HG02642 (cell line): ENCODE measurements at regions not wholly inside any gene's neighbourhood (a gene's known extent, or its start where the extent isn't known, plus 50 kb on each side); places are given as distances from the start of the nearest gene placed in this dataset.
A peak's percentile ranks its signal among the peaks of the same experiment; 100 is the strongest.
"Not testable (repeated sequence)": the region's sequence is repeated elsewhere in the genome, so short reads cannot be mapped to it uniquely, and the experiment has no call there.

ENCODE experiments used
- ATAC-seq: cut with Tn5 transposase; IDR thresholded peaks from one replicate; pipeline ENCODE4 v1.9.1; 2021; ENCODE audit warnings: mild to moderate bottlenecking; ENCODE audit not compliant: unreplicated experiment, poor library complexity

- peak; percentile 60 for ATAC-seq
Observed at GRCh38 chr13:50370303-50370950, 355.2 kb downstream of the KCNRG start.

- no peak for ATAC-seq
Observed at GRCh38 chr13:50374517-50374916, 359.3 kb downstream of the KCNRG start.

- no peak for ATAC-seq
Observed at GRCh38 chr13:50375792-50376191, 360.5 kb downstream of the KCNRG start.

GRCh38 chr13:50376895-50377575 lies 361.8 kb downstream of the KCNRG start:
- ATAC-seq = no peak

GRCh38 chr13:50377726-50378270 lies 362.6 kb downstream of the KCNRG start:
- no peak for ATAC-seq

GRCh38 chr13:50378509-50379044 lies 363.3 kb downstream of the KCNRG start:
- no peak for ATAC-seq

GRCh38 chr13:50379584-50379983 lies 364.3 kb downstream of the KCNRG start:
- no peak for ATAC-seq

GRCh38 chr13:50380905-50381304 lies 365.7 kb downstream of the KCNRG start:
- ATAC-seq = no peak

GRCh38 chr13:50382511-50382910 lies 367.3 kb downstream of the KCNRG start:
- ATAC-seq = no peak

GRCh38 chr13:50382951-50383350 lies 367.7 kb downstream of the KCNRG start:
- no peak for ATAC-seq

- no peak for ATAC-seq
Observed at GRCh38 chr13:50384724-50385123, 369.5 kb downstream of the KCNRG start.

- ATAC-seq = no peak
Observed at GRCh38 chr13:50386541-50387050, 371.4 kb downstream of the KCNRG start.

GRCh38 chr13:50387051-50387581 lies 371.9 kb downstream of the KCNRG start:
- no peak for ATAC-seq

GRCh38 chr13:50388481-50388880 lies 373.2 kb downstream of the KCNRG start:
- no peak for ATAC-seq

GRCh38 chr13:50389726-50390125 lies 374.5 kb downstream of the KCNRG start:
- no peak for ATAC-seq

- no peak for ATAC-seq
Observed at GRCh38 chr13:50390503-50391248, 375.4 kb downstream of the KCNRG start.

GRCh38 chr13:50392977-50393376 lies 377.7 kb downstream of the KCNRG start:
- ATAC-seq = no peak

- no peak for ATAC-seq
Observed at GRCh38 chr13:50393628-50394027, 378.4 kb downstream of the KCNRG start.

GRCh38 chr13:50396001-50396400 lies 380.8 kb downstream of the KCNRG start:
- ATAC-seq = no peak

- ATAC-seq = not testable (repeated sequence)
Observed at GRCh38 chr13:50396618-50397017, 381.4 kb downstream of the KCNRG start.
